ENCODE measurements at regions not wholly inside any gene's neighbourhood (a gene's known extent, or its start where the extent isn't known, plus 50 kb on each side); places are given as distances from the start of the nearest gene placed in this dataset.

- Histone ChIP-seq H3K4me3 (peak overlapping the region in 1 of 7 experiments; percentile 4), H3K27ac (peak overlapping the region in 19 of 21 experiments; percentile 9 to 83 (median 66))
Observed at GRCh38 chr9:130780865-130781504, 54.1 kb upstream of the ABL1 start.

- Histone ChIP-seq H3K27ac (peak overlapping the region in 11 of 21 experiments; percentile 29 to 83 (median 72)), H3K4me3 (no peak overlapping the region)
Observed at GRCh38 chr9:130781569-130781968, 53.5 kb upstream of the ABL1 start.

- H3K27ac ChIP-seq = peak overlapping the region in 5 of 21 experiments; percentile 12 to 74 (median 66)
Observed at GRCh38 chr9:130782886-130783530, 52.0 kb upstream of the ABL1 start.

GRCh38 chr9:130785053-130785452 is 50.0 kb upstream of the ABL1 start:
- H3K27ac ChIP-seq = peak overlapping the region in 1 of 21 experiments; percentile 21
- H3K4me3 ChIP-seq = no peak overlapping the region

More at GRCh38 chr9:130782886-130783530, 52.0 kb upstream of the ABL1 start:
- H3K4me3 ChIP-seq = no peak overlapping the region
